ENCODE measurements at regions not wholly inside any gene's neighbourhood (a gene's known extent, or its start where the extent isn't known, plus 50 kb on each side); places are given as distances from the start of the nearest gene placed in this dataset.

DNA sequence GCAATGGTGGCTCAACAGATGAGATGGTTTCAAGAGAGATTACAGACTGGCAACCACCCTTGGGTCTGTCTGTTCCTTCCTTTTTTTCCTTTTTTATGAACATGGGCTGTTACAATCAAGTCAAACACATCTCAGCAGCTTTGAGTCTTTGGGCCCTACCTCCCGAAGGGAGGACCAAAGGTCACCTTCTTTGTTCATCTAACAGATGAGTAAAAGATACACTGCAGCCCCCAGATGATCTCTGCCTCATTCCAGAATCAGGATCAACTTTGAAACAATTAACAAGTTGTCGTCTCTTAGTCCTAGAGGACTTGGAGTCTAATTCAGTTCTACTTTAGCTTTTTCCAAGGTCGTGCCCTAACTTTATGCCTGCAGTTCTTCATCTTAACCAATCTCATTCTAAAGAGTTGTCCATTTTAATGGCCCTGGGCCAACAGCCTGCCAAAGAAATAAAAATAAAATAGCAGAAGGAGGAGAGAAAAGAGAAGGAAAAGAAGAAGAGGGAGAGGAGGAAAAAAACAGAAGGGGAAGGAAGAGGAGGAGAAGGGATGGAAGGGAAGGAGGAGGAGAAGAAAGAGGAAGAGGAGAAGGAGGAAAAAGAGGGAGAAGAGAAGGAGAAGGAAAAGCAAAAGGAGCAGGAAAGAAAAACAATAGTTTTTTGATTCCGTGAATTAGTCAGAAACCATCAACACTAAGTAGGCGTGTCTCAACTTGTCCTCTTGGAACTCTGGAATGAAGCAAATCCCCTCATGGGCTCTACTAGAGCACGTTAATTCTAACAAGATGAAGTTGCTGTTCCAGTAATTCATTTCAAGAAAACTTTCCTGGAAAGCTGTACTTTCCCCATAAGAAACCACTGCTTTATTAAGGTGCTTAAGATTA is 281.2 kb downstream of the FOXO1 start:
- intact Hi-C loops (cut with DNase I), result no loop called here
- DNase-seq (no peak), ATAC-seq (no peak)

DNA sequence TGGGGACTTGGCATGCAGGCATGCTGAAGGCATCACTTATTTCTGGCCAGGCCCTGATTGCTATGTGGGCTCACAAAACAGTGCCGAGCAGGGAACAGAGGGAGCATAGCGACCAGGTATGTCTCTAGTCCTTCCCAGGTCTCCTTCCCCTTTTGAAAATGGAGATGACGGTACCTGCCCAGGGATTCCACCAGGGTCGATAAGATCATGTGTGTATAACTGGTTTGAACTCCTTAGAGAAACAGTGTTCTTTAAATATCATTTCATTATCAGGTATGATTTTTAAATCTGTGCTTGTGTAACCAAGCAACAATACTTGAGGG is 280.6 kb downstream of the FOXO1 start:
- ATAC-seq (no peak), DNase-seq (no peak)
- intact Hi-C loops (cut with DNase I), result no loop called here

DNA sequence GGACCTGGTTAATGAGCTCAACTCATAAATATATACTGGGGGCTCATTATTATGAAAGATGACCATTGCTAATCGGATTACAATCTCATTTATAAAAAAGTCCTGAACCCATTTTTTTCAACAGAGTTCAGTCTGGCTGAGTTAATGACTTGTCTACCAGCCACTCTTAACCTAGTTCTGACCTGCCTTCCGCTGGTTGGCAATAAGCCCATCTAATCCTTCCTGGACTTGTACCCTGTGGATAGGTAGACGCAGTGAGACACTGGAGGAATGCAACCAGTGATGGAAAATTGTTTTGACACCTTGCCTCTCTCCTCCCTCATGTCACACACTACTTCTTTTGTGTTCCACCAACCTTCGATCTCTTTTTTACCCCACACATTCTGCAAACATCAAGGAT is 279.9 kb downstream of the FOXO1 start:
- ATAC-seq (no peak), DNase-seq (no peak)
- intact Hi-C loops (cut with DNase I), result no loop called here

DNA sequence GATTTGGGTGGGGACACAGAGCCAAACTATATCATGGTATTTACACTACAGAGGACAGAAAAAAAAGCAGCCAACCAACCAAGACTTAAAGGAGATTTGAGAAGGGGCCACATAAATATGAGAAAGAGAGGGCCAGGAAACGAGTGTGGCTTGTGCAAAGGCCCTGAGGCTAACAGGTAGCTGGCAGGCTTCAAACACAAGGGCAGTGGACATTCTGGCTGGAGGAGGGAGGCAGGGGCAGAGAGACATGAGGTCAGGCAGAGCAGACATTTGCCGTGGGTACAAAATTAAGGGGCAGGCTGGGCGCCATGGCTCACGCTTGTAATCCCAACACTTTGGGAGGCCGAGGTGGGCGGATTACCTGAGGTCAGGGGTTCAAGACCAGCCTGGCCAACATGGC is 278.7 kb downstream of the FOXO1 start:
- intact Hi-C loops (cut with DNase I), result no loop called here
- ATAC-seq (no peak), DNase-seq (no peak)

DNA sequence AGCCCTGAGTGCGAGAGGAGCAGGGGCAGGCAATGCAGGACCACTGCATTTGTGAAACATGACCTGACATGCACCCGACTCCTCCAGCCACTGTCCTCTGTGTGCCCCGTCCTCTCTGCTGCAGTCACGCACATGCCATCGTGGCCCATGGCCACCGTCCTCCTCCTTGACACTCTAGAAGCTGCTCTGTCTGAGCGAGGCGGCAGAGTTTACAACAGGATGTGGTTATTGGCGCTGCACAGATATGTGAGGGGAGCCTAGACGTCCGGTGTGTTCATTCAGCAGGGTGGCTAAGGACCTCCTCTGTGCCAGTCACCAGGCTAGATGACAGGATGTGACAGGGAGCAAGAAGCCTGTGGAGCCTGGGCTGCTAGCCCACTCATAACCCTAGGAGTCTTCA is 277.8 kb downstream of the FOXO1 start:
- ATAC-seq (peak; percentile 76 to 85), DNase-seq (peak; percentile 26)
- intact Hi-C loops (cut with DNase I), result no loop called here

DNA sequence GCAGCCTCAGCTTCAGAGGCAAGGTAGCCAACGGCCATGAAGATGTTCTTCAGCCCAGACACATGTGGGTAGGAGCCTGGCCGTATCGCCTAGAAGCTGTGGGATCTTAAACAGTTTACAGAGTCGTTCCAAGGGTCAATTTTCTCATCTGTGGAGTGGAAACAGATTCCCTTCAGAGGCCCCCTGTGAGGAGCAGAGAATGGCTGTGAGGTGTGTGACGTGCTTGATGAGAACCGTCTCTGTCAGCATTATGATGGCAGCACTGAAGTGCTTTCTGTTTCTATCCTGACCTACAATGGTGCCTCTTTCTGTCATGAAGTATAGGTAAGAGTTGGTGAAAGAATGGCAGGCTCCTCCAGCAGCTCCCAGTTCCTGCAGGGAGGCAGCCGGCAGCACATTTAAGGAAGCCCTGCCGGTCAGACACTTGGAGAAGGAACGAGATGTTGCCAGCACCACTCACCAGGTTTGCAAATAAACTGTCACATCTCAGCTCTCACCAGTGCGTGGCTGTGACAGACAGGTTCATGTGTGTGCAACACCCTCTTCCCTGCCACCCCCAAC is 277.3 kb downstream of the FOXO1 start:
- no peak for DNase-seq
- intact Hi-C loops (cut with DNase I), result no loop called here
- ATAC-seq, result peak; percentile 31 to 38

DNA sequence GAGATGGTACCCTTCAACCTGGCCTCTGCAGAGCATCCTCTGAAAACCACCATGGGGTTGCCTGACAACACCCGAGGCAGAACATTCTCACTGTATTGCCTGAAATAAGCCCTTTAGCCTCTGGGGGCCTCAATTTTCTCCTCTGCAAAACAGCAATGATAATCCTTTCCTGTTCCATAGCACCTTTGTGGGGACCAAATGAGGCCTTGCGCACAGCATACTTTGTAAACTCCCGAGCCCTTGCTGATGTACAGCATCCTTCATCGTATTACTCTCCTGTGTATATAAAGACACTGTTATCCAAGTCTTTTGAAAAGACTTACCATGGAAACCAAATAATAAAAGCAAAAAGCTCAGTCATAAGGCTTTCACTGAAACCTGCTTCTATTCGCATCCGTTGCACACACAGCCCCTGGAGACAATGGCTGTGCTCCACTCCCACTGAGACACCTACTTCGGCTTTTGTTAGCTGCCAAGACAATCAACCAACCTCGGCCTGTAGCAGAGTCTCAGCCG is 276.0 kb downstream of the FOXO1 start:
- intact Hi-C loops (cut with DNase I), result no loop called here
- ATAC-seq, result no peak
- no peak for DNase-seq

DNA sequence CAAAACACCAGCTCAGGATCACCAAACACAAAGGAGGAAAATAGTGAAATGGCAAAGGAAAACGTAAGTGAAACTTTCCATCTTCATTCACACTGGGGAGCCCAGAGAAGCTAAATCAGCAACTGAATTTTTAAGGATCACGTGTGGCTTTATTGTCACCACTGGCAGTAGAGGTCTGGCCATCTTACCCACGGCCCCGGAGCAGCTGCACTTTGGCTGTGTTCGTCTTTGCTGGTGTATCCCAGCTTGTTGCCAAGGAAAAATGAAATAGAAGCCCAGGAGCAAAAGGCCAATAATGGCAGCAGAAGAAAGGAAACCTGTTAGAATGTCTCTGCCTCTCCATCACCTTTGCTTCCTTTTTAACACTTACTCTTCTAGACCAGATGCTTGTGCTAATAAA is 274.7 kb downstream of the FOXO1 start:
- no peak for ATAC-seq
- intact Hi-C loops (cut with DNase I), result no loop called here
- DNase-seq, result no peak

DNA sequence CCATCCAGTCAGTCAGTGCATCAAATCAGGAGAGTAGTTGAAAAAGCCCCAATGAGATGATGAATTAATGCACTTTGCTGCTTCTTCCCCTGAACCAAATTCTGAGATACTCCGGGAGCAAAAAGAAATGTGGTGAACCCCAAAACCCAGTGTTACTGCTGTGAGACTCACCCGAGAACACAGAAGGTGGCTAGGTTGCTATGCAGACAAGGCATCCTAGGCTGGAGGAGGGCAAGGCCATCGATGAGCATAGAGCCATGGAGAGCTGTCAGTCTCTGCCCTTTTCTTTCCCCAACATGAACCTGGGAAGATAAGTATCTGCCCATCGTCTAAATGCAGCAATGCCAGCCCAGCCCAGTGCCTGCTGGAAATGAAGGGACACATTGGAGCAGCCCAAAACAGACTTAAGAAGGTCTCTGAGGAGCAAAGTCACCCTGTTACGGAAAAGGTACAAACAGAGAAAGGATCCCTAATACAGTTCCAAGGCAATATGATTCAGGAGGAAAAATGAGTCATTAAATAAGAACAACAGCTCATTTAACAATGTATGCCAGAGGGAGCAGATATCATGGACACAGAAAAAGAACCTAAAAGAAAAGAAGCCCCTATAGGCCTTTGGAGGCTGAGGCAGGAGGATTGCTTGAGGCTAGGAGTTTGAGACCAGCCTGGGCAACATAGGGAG is 272.0 kb downstream of the FOXO1 start:
- ATAC-seq (no peak), DNase-seq (no peak)
- intact Hi-C loops (cut with DNase I), result no loop called here

DNA sequence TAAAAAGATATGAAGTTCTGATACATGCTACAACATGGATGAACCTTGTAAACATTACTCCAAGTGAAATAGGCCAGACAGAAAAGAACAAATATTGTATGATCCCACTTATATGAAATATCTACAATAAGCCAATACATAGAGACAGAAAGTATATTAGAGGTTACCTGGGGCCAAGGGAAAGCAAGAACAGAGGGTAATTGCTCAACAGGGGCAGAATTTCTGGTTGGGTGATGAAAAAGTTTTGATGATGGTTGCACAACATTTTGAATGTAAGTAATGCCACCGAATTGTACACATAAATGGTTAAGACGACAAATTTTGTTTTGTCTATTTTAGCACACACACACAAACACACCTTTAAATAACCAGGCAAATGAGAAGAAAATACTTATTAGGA is 268.4 kb downstream of the FOXO1 start:
- intact Hi-C loops (cut with DNase I), result no loop called here
- DNase-seq (no peak), ATAC-seq (no peak)

DNA sequence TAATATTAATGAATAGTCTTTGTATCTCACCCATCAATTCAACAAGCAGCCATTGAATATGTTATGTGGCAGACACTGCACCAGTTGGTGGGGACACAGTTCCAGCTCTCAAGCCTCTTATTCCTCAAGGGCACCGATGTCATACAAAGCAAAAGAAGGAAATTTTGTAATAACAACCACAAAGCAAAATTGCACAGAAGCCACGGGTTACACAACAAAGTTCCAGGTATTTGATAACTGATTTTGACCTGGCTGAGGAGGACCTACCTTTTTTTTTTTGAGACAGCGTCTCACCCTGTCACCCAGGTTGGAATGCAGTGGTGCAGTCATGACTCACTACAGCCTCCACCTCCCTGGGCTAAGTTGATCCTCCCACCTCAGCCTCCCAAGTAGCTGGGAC is 266.7 kb downstream of the FOXO1 start:
- DNase-seq (no peak), ATAC-seq (no peak)
- intact Hi-C loops (cut with DNase I), result no loop called here

DNA sequence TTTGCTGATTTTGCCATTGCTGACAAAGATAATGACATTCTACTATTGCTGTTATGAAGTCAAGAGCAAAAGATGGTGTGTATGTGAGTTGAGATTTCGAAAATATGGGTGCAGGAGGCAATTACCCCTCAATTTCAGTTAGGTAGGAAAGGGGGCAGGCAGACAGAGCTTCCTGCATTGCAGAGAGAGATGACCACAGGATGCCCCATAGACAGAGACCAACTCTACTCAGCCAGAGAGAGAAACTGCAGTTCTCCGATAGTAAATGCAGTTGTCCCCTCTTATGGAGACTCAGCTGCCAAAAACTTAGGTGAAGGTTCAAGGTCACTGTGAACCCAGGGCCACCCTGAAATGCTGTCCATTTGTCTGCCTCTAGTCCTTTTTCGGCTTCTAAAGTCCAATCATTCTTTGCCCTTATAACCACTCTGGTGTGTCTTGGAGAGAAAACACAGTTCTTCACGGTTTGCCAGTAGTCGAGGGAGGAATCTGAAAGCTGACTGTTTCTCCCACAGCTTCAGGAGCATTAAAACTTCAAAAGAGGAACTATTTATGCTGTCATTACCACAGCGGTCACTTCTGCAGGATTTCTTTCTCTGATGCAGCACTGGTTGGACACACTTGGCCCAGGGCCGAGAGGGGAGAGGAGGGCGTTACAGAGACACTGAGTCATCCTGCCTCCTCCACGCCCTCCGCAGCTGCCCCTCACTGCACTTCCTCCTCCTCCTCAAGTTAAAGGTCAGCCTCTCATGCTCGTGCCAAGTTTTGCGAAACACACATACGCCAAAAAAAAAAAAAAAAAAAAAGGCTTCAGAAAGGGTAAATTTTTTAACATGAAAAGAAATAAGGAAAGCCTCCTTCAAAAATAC is 264.3 kb downstream of the FOXO1 start:
- ATAC-seq, result peak; percentile 96 to 98
- DNase-seq, result peak; percentile 97
- intact Hi-C loops (cut with DNase I), result no loop called here

DNA sequence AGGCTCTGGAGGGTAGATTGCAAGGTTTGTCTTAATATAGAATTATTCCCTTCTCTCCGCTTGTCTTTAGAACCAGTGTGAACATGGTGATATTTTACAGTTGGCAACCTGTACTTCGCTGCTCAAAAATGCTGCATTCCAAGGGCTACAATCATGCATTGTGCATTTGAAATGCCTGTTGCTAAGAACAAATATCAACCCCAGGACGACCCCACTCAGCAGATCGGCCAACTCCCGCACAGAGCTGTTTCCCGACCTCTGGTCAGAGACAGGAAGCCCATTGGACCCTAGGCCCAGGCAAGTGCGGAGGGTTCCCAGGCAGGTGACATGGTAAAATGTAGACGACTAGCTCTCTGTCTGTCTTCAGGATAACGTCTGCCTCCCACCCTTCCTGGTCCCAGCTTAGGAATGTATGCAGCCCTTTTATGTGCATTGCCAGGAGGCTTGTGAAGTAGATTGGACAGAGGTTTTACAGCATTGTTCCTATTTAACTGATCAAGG is 263.5 kb downstream of the FOXO1 start:
- DNase-seq, result peak; percentile 34
- peak; percentile 7 to 60 for ATAC-seq
- intact Hi-C loops (cut with DNase I), result no loop called here

DNA sequence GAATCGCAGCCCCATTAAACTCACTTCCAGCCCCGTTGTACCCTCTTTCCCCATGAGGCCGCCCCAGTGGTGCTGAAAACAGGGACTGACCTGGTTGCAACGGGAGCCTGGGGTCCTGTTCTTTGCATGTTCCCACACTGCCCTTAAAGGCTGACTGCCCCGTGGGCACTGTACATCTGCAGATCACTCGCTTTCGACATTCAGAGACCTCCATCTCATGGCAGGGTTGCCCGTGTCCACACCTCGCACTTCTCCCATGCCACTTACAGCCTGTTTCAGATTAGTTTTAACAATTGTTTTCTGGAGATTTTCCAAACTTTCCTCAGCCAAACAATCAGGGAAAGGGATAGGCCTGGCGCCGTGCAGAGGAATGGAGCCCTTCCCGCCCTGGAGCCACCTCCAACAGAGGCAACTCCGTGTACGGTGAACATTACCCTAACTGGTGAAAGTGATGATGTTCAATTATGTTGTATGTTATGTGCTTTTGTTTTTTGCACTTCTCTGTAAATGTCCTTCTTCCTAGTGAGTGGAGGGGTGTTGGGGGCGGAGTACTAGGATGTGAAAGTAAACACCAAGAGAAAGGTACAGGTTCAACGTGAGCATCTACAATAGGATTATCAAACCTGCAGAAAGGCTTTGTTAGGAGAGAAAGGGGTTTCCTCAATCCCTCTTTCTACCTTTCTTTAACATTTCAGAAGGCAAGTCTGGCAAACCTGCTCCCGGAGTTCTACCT is 262.8 kb downstream of the FOXO1 start:
- intact Hi-C loops (cut with DNase I), result no loop called here
- DNase-seq (peak; percentile 33), ATAC-seq (peak; percentile 3 to 17)

DNA sequence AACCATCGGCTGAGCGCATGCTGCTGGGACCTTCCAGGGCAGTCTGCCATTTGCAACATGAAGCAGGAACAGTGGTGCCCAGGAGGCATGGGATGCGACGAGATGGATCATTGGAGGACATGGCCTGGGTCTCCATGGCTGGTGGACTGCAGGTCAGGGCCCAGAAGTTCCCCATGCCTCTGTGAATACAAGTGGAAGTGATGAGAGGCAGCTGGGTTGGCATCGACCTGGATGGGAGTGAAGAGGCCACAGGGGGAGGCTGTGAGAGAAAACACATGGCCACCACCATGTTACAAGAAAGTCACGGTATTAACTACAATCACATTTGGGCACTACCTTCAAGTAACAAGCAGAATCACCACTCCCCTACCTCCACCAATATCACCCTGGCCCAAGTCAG is 262.0 kb downstream of the FOXO1 start:
- DNase-seq (no peak), ATAC-seq (no peak)
- intact Hi-C loops (cut with DNase I), result no loop called here

DNA sequence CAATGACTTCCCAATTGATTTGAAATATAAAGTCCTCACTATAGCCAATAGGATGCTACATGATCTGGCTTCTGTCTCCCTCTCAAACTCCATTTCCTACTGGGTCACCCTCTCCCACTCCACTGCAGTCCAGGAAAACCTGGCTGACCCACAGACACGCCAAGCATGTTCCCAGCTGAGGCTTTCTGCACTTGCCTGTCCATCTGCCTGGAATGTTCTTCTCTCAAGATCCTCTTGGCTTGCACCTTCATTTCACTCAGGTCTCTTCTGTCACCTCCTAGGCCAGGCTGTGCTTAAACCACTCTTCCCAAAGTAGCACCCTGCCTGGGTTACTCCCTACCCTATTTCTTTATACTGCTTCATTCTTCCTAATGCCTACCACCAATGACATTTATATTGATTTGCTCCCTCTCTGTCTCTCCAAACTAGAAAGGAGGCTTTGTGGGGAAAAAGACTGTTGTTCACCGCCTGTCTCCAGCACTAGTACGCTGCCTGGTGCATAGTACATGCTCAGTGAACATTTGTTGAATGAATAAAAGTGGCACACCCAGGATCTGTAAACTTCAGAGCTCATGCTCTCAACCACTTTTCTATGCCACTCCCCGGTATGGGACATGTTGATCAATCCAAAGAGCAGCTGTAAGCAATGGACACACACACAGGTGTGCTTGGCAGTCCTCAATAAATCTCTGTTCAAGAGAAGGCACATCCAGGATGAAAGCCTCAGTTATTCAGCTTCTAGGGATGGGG is 261.3 kb downstream of the FOXO1 start:
- intact Hi-C loops (cut with DNase I), result loop anchor here in 1 of 2 donors (5.0 kb wide), 1 partner anchor 72 kb away; no protein-coding TSS in a partner anchor
- DNase-seq, result no peak
- ATAC-seq, result no peak

DNA sequence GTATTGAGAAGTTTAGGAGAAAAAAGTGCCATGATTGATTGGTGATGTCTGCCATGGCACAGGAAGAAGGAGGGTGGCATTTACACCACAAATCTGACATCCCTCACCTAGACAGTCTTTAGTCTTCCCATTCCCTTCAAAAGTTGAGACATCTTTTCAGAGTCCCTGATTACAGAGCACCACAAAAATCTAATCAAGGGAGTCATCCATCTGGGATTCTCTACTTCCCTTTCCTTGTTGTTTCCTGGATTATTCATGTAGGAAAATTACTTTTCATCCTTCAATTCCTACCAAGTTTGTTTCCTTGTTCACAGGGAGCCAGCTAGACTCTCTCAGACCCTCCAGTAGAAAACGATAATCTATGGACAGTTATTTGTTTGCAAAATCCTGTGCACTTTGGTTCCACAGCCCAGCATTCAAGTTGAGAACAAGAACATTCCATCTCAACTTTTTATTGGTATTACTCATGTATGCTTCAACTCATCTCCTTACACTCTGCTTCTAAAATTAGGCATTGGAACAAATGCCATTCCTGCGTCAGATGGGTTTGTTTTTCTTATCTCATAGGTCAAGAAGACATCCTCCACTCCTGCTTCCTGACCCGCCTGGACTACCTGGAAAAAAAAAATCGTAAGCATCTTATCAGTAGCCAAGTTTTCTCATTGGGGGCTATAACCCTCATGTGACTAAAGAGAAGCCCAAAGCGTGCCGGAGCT is 259.9 kb downstream of the FOXO1 start:
- ATAC-seq, result peak in 1 of 2 donors; percentile 51
- intact Hi-C loops (cut with DNase I), result loop anchor here in 1 of 2 donors (5.0 kb wide), 1 partner anchor 71 kb away; no protein-coding TSS in a partner anchor
- DNase-seq, result no peak

Data from left cardiac atrium (tissue), 4 donors.